SW480 (cell line): ENCODE measurements at regions not wholly inside any gene's neighbourhood (a gene's known extent, or its start where the extent isn't known, plus 50 kb on each side); places are given as distances from the start of the nearest gene placed in this dataset.

Source experiments
- DNase-seq: peaks from one replicate; pipeline ENCODE4 v3.0.0-alpha.2; 2016; ENCODE audit warnings: low spot score

- no peak for DNase-seq
Measured at GRCh38 chr18:7288544-7288943, 57.7 kb downstream of the LRRC30 start.

GRCh38 chr18:7290077-7290476, 59.2 kb downstream of the LRRC30 start:
- no peak for DNase-seq

- DNase-seq, result no peak
Measured at GRCh38 chr18:7291046-7291445, 60.2 kb downstream of the LRRC30 start.

- DNase-seq, result no peak
Measured at GRCh38 chr18:7298149-7298548, 67.3 kb downstream of the LRRC30 start.

GRCh38 chr18:7301094-7301493, 70.2 kb downstream of the LRRC30 start:
- DNase-seq, result peak; percentile 33

GRCh38 chr18:7303316-7304060, 72.6 kb downstream of the LRRC30 start:
- DNase-seq, result no peak

GRCh38 chr18:7304061-7304370, 73.1 kb downstream of the LRRC30 start:
- DNase-seq, result no peak

GRCh38 chr18:7305416-7305815, 74.5 kb downstream of the LRRC30 start:
- no peak for DNase-seq

GRCh38 chr18:7307030-7307429, 76.1 kb downstream of the LRRC30 start:
- DNase-seq, result no peak

- no peak for DNase-seq
Measured at GRCh38 chr18:7307526-7307925, 76.6 kb downstream of the LRRC30 start.

- peak; percentile 68 for DNase-seq
Measured at GRCh38 chr18:7317804-7318231, 86.9 kb downstream of the LRRC30 start.

- no peak for DNase-seq
Measured at GRCh38 chr18:7319161-7319560, 88.3 kb downstream of the LRRC30 start.

- DNase-seq, result no peak
Measured at GRCh38 chr18:7321831-7322230, 90.9 kb downstream of the LRRC30 start.

GRCh38 chr18:7322817-7323485, 92.1 kb downstream of the LRRC30 start:
- no peak for DNase-seq

GRCh38 chr18:7325126-7325430, 94.2 kb downstream of the LRRC30 start:
- DNase-seq, result peak; percentile 20

GRCh38 chr18:7329016-7329415, 98.1 kb downstream of the LRRC30 start:
- no peak for DNase-seq

- no peak for DNase-seq
Measured at GRCh38 chr18:7332452-7332851, 101.6 kb downstream of the LRRC30 start.

- no peak for DNase-seq
Measured at GRCh38 chr18:7333025-7333562, 102.2 kb downstream of the LRRC30 start.

- DNase-seq, result no peak
Measured at GRCh38 chr18:7334973-7335568, 104.2 kb downstream of the LRRC30 start.

- no peak for DNase-seq
Measured at GRCh38 chr18:7336623-7337022, 105.7 kb downstream of the LRRC30 start.

- no peak for DNase-seq
Measured at GRCh38 chr18:7338846-7339245, 108.0 kb downstream of the LRRC30 start.

GRCh38 chr18:7341581-7342337, 110.9 kb downstream of the LRRC30 start:
- no peak for DNase-seq
